Activated T-cell treated with anti-CD3 and anti-CD28 coated beads for 24 hours (primary cell): ENCODE measurements at regions not wholly inside any gene's neighbourhood (a gene's known extent, or its start where the extent isn't known, plus 50 kb on each side); places are given as distances from the start of the nearest gene placed in this dataset.

Experiments used
- DNase-seq: peaks from one replicate; pipeline ENCODE4 v3.0.0-alpha.2; 2020; ENCODE audit warnings: low read depth

DNA sequence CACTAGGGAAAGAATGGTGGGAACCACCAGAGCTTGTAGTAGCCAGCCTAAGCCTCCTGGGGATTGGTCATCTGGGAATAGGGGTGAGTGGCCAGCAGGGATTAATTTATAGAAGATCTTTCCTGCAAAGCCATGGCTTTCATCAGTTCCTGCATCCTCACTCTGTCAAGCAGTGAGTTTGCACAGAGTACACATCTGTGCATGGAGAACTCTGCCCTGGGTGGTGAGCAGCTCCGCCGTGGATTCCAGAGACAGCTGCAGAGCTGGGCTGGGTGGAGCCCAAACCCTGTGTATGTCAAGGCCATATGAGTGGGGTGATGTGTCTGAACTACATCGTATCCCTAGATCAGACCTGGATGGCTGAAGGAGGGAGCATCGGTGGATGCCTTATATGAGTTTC is 182.2 kb downstream of the GLI2 start:
- no peak for DNase-seq

DNA sequence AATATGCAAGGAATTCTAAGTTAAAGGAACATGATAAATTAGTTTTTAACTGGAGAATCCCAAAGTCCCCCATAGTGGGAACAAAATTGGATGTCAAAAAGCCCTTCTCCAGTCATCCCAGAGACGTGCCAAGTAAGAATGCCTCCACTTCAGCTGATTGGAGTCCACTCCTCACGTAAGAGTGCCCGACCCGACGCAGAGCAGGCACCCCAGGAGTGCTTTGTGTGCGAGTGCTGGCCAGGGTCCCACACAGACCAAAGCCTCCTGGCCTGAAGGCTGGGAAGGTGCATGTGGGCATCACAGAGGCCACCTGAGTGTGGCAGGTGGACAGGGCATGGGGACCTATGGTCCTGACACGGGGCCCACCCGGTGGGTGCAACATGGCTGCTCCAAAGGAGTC is 183.5 kb downstream of the GLI2 start:
- DNase-seq = no peak

- DNase-seq = no peak
Observed at GRCh38 chr2:120919771-120920453, 184.2 kb downstream of the GLI2 start.

GRCh38 chr2:120920454-120921148 is 184.9 kb downstream of the GLI2 start:
- DNase-seq = no peak

DNA sequence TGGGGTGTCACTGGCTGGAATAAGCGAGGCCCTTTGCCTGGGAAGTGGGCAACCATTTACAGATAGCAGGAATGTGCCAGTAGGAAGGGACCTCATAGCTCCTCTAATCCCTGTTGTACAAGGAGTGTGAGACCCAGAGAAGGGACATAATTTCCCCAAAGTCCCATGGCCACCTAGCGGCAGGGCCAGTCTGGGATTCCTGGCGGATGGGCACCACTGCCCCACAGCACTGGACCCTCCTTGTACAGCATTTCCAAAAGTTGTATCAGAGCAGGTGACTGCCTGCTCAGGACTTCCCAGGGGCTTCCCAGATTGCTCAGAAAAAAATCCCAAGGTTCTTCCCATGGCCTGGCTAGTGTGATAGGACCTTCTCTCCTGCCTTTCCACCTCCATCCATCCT is 185.8 kb downstream of the GLI2 start:
- DNase-seq = no peak

DNA sequence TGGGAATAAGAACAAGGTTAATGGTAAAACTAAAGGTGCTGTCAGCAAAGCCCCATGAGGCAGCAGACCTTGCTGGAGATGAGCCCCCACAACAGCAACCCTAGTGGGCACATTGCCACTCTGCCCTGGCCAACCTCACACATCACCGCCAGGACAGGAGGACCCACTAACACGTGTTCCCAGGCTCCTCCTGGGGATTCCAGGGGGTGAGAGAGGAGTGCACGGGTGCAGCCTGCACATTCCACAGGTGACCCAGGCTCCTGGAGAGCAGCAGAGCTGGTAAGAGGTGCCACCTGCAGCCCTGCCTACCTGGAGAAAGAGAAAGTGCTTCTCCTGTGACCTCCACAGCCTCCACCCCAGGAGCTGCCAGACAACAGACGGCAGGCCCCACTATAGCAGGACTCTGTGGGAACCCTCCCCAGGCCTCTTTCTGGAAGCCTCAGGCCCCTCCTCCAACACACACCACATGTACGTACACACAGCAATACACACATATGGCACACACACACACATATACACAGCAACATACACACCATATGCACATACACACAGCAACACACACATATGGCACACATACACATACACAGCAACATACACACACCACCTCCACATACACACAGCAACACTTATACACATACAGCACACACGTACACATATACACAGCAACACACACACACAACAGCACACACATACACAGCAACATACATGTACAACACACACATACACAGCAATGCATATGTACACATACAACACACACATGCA is 187.1 kb downstream of the GLI2 start:
- DNase-seq = no peak

DNA sequence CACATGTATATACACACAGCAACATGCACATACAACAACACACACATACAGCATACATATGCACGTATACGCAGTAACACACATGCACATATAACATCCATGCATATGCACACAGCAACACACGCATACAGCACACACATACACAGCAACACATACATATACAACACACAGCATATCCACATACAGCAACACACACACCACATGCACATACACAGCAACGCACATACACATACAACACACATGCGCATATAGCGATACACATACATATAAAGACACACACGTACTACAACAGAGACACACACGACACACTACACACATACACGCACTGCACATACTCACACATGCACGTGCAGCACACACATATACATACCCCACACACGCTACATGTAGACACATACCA is 187.8 kb downstream of the GLI2 start:
- DNase-seq = no peak

DNA sequence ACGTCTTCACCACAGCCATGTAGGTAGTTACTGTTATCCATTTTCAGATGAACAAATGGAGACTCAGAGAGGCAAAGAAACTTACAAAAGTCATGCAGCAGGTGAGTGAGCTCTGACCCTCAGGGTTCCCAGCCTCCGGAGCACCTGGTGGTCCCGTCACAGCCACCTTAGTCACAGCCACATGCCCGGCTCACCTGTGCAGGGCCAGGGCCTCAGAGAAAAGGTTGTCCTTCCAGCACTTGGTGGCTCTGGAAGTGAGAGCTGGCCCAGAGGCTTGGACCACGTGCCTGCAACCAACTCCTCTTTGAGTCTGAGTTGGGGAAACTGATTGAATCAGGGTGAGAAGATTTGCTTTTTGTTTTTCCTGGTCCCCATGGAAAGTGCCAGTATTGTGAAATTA is 189.3 kb downstream of the GLI2 start:
- no peak for DNase-seq

GRCh38 chr2:120926463-120927264 is 191.0 kb downstream of the GLI2 start:
- no peak for DNase-seq

DNA sequence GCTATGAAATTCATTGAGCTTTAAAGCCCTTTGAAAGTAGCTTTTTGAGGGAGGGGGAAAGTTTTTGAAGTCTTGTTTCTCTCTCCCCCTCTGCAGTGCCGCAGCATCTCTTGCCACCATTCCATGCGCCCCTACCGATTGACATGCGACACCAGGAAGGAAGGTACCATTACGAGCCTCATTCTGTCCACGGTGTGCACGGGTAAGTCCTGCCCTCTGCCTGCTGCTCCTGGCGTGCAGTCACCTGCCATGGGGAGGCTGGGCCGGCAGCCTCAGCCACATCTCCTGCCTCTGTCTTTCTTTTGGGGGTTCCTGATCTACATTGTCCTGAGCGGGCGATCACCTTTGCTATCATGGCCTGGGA is 191.6 kb downstream of the GLI2 start:
- DNase-seq = no peak

DNA sequence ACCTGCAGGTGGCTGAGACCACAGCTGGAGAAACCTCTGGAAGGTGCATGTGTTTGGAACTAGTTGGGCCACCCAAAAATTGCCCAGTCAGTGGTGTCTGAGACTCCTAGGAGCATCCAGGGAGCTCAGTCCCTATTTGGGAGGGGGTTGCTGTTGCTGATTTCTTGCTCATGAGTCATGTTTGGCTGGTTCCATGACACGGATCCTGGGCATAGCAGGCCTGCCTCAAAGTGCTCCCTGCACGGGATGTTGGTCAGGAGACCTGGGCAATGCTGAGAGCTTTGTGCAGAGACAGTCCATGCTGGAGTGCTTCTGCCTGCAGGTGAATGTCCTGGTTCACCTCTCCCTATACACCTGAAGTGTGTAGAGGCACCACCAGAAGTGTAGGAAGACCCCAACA is 194.2 kb downstream of the GLI2 start:
- DNase-seq = no peak

- no peak for DNase-seq
Observed at GRCh38 chr2:120930236-120930635, 194.6 kb downstream of the GLI2 start.

DNA sequence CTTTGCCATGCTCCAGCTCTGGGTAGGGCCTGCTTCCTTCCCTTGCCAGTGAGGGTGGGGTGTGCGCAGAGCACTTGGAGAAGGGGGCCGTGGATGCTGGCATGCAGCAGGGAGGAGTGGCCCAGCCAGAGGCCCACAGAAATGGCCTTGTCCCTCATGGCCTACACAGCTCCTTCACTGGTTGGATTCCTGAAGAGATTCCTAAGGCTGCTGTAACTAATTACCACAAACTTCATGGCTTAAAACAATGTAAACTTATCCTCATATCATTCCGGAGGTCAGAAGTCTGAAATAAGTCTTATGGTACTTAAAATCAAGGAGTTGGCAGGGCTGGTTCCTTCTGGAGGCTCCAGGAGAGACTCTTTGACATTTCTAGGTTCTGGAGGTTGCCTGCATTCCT is 195.2 kb downstream of the GLI2 start:
- DNase-seq = no peak

DNA sequence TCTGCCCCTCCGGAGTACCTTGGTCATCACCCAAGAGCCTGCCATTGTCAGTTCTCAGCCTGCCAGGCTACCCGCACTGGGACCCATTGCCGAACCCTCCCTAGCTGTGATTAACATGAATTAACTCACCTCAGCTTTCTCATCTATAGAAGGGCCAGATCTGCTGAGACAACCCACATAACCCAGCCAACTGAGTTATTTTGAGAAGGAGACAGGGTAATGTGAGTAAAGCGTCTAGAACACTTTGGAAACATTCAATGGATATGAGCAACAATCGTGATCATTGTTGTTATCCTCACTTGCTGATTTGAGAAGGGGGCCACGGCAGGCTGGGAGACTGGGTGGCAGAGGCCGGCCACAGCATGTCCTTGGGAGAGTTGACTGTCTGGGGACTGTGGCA is 196.8 kb downstream of the GLI2 start:
- no peak for DNase-seq

DNA sequence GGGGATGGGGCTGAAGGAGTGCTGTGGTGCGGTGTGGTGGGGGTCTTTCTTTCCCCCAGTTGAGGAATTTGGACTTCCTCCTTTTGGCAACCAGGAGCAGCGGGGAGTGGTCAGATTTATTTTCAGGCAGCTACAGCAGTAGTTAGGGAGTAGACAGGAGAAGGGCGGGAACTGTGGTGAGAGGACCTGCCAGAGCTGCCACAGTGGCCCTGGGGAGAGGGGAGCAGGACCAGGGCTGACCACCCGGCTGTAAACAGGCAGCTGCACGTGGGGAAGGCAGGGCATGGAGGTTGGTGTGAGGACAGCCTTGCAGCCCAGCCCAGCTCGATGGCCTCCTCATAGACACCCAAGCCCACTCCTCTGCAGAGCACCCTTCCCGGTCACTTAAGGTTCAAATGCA is 197.2 kb downstream of the GLI2 start:
- no peak for DNase-seq

- DNase-seq = no peak
Observed at GRCh38 chr2:120933693-120934573, 198.3 kb downstream of the GLI2 start.

DNA sequence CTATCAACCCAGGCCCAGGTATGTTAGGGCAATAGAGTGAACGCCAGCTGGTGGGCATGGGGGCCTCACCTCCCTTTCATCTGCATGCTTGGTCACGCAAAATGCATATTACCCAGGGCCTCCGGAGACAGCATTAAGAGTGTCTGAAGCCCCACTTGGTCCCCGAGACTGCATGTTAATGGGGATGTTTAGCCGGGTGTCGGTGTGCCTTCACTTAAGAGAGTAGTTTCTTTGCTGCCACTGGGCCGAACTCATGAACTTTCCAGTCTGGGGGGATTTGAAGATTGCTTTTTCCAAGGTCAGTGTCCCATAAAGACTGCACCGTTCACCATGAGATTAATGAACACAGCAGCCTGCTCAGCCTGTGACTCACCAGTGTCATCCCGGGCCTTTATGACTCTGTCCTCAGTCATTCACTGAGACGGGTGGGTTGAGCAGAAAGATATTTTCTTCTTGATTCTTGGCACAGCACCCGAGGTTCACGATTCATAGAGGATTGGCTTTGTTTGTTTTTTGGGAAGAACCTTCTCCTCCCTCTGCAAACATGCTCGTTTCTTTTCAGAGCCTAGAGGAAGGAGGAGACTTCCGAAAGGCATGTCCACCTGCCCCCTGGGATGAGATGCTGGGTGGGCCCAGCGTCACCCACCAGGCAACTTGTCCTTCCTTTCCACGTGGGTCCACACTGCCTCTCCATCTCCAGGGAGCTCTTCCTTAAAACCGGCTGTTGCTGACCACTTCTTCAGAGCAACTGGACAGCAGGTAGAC is 199.1 kb downstream of the GLI2 start:
- no peak for DNase-seq

- DNase-seq = no peak
Observed at GRCh38 chr2:120935339-120936313, 200.0 kb downstream of the GLI2 start.
